Endothelial cell of umbilical vein (primary cell): ENCODE measurements at regions not wholly inside any gene's neighbourhood (a gene's known extent, or its start where the extent isn't known, plus 50 kb on each side); places are given as distances from the start of the nearest gene placed in this dataset.

ENCODE experiments used
- BruUV-seq: library from RNA; stranded (reverse); fragments of 400-500 nt; replicated peaks from 2 replicates; lab custom pipeline; 2021; lab: Mats Ljungman, UMichigan
- CTCF ChIA-PET: fragments of 300-600, 350-600 bp; sonication (Branson Sonifier 250); formaldehyde crosslinking; loops from one replicate; lab custom pipeline; 2021; ENCODE audit warnings: antibody characterized with exemption, inconsistent platforms; lab: Charles Lee
- POLR2A ChIA-PET: fragments of 300-600, 350-600 bp; sonication (Branson Sonifier 250); formaldehyde crosslinking; loops from one replicate; lab custom pipeline; 2021; ENCODE audit warnings: antibody characterized with exemption, inconsistent platforms; lab: Charles Lee
- DNase-seq: peaks from one replicate; pipeline ENCODE4 v3.0.0-alpha.2; 2011; ENCODE audit warnings: low read depth, low spot score
- FAIRE-seq: peaks from 2 replicates; lab custom pipeline; 2011; peaks lifted over from hg19 to GRCh38; lab: Jason Lieb, UNC
- H2AFZ ChIP-seq: 2 replicates; pipeline ENCODE4 v1.6.0; 2012; ENCODE audit warnings: low read depth, low read length, control low read depth, inconsistent platforms
- H3K27ac ChIP-seq: 2 replicates; pipeline ENCODE4 v1.5.1; 2011; ENCODE audit warnings: low read depth, mild to moderate bottlenecking, control low read depth, low read length, moderate library complexity; ENCODE audit not compliant: insufficient read depth
- H3K27me3 ChIP-seq, 2 experiments: 2 replicates each; pipeline versions ENCODE4 v1.6.0 to v1.6.1; 2011; ENCODE audit warnings: low read length in 2 of 2, mixed read lengths in 1 of 2; ENCODE audit not compliant: control insufficient read depth in 2 of 2, insufficient read depth in 2 of 2
- H3K36me3 ChIP-seq, 2 experiments: 2 replicates in 1 of 2; 3 replicates in 1 of 2; pipeline ENCODE4 v1.5.1; 2011; ENCODE audit warnings: low read length in 2 of 2, mild to moderate bottlenecking in 1 of 2, moderate library complexity in 1 of 2; ENCODE audit not compliant: control insufficient read depth in 2 of 2, insufficient read depth in 2 of 2; ENCODE audit errors: extremely low read depth in 1 of 2
- H3K4me1 ChIP-seq: 3 replicates; pipeline ENCODE4 v1.5.1; 2011; ENCODE audit warnings: mild to moderate bottlenecking, low read length; ENCODE audit not compliant: control insufficient read depth, insufficient read depth; ENCODE audit errors: extremely low read depth
- H3K4me2 ChIP-seq: 2 replicates; pipeline ENCODE4 v1.6.1; 2011; ENCODE audit warnings: low read length, control low read depth, mixed read lengths; ENCODE audit not compliant: insufficient read depth
- H3K4me3 ChIP-seq, 3 experiments: fragments of 200-600 bp in 1 of 3; sonication (generic), shearing (Covaris generic) in 1 of 3; replicated peaks in 1 of 3; 2 replicates each; pipeline ENCODE4 v1.5.1; 2011 to 2016; ENCODE audit warnings: control low read depth in 3 of 3, low read length in 3 of 3, mild to moderate bottlenecking in 2 of 3, inconsistent platforms in 1 of 3, low read depth in 1 of 3, moderate library complexity in 1 of 3; ENCODE audit not compliant: insufficient read depth in 1 of 3
- H3K79me2 ChIP-seq: 2 replicates; pipeline ENCODE4 v1.6.0; 2012; ENCODE audit warnings: low read length, inconsistent platforms; ENCODE audit not compliant: control insufficient read depth, insufficient read depth
- H3K9ac ChIP-seq: replicated peaks from 2 replicates; pipeline ENCODE3; 2011; ENCODE audit warnings: low read length, control low read depth; ENCODE audit not compliant: insufficient read depth; ENCODE audit errors: extremely low read depth
- H3K9me1 ChIP-seq: replicated peaks from 3 replicates; pipeline ENCODE4 v1.6.0; 2011; ENCODE audit warnings: mild to moderate bottlenecking, low read length; ENCODE audit not compliant: control insufficient read depth, insufficient read depth; ENCODE audit errors: extremely low read depth
- H3K9me3 ChIP-seq: replicated peaks from 2 replicates; pipeline ENCODE4 v1.5.1; 2012; ENCODE audit warnings: low read length, inconsistent platforms; ENCODE audit not compliant: control insufficient read depth, insufficient read depth
- H4K20me1 ChIP-seq: replicated peaks from 2 replicates; pipeline ENCODE3; 2011; ENCODE audit warnings: mild to moderate bottlenecking, low read length; ENCODE audit not compliant: control insufficient read depth, insufficient read depth; ENCODE audit errors: extremely low read depth
- CTCF ChIP-seq, 2 donors: IDR thresholded peaks; 1 replicate in 1 of 2; 2 replicates in 1 of 2; pipeline ENCODE4 v1.5.1; 2011; ENCODE audit warnings: low read length in 2 of 2, mild to moderate bottlenecking in 2 of 2, moderate library complexity in 2 of 2, control low read depth in 1 of 2, inconsistent platforms in 1 of 2, low read depth in 1 of 2; ENCODE audit not compliant: insufficient read depth in 1 of 2; ENCODE audit errors: extremely low read depth in 1 of 2
- EZH2 ChIP-seq: IDR thresholded peaks from 2 replicates; pipeline ENCODE4 v1.6.1; 2012; ENCODE audit warnings: borderline replicate concordance, low read depth, mild to moderate bottlenecking, moderate library complexity, low read length, inconsistent platforms; ENCODE audit not compliant: severe bottlenecking
- FOS ChIP-seq: IDR thresholded peaks from 2 replicates; pipeline ENCODE4 v1.6.1; 2011; ENCODE audit warnings: mild to moderate bottlenecking, low read length, moderate library complexity, borderline replicate concordance; ENCODE audit not compliant: insufficient read depth
- GATA2 ChIP-seq: IDR thresholded peaks from 2 replicates; pipeline ENCODE4 v1.7.0; 2011; ENCODE audit warnings: low read depth, mild to moderate bottlenecking, moderate library complexity, mixed read lengths, low read length; ENCODE audit not compliant: insufficient read length, insufficient read depth
- JUN ChIP-seq: IDR thresholded peaks from 2 replicates; pipeline ENCODE4 v1.6.1; 2011; ENCODE audit warnings: borderline replicate concordance, low read depth; ENCODE audit not compliant: insufficient read length, insufficient read depth
- MAX ChIP-seq: IDR thresholded peaks from 2 replicates; pipeline ENCODE4 v1.6.1; 2011; ENCODE audit not compliant: insufficient read depth, insufficient read length
- MYC ChIP-seq: IDR thresholded peaks from one replicate; pipeline ENCODE4 v1.6.1; 2011; ENCODE audit warnings: mild to moderate bottlenecking, low read depth, low read length
- POLR2A ChIP-seq: IDR thresholded peaks from 2 replicates; pipeline ENCODE4 v1.6.1; 2012; ENCODE audit warnings: low read depth, mild to moderate bottlenecking, control low read depth, low read length
- POLR2AphosphoS5 ChIP-seq: IDR thresholded peaks from 2 replicates; pipeline ENCODE4 v1.6.1; 2012; ENCODE audit warnings: low read depth, mild to moderate bottlenecking, control low read depth, low read length, moderate library complexity; ENCODE audit not compliant: insufficient read depth
- dilution Hi-C: fragments of 300-500 bp; cut with MboI; formaldehyde crosslinking; loops from one replicate; pipeline ENCODE4 v1.15.0; 2019; ENCODE audit warnings: low sequenced_read_pairs; ENCODE audit not compliant: extremely low pct_ligation_motif_present
- intact Hi-C: fragments of 100-400 bp; cut with micrococcal nuclease; formaldehyde crosslinking; loops from one replicate; pipeline ENCODE4 v1.10.0; 2022

- no peak overlapping the region for H3K4me3 ChIP-seq
- no peaks in the 10 kb centered on the region for H3K36me3 ChIP-seq
- FAIRE-seq (no peak), DNase-seq (no peak)
- intact Hi-C loops (loop anchor here (5.0 kb wide), 1 partner anchor 317 kb away; no protein-coding TSS in a partner anchor), dilution Hi-C loops (no loop called here)
- H3K27me3 ChIP-seq, result no peaks in the 10 kb centered on the region
- BruUV-seq, result no TSS peak
- no peaks in the 10 kb centered on the region for H4K20me1 ChIP-seq
- H2AFZ ChIP-seq, result no peak overlapping the region
- H3K79me2 ChIP-seq, result no peaks in the 10 kb centered on the region
- no peak for TF ChIP-seq EZH2
- no peak for TF ChIP-seq POLR2A
- TF ChIP-seq MYC, result no peak
- no peak for TF ChIP-seq FOS
- TF ChIP-seq CTCF (IDR thresholded peaks at IDR 0.05; ENCODE audit: extremely low read depth in 1 of 2, insufficient read depth in 1 of 2, low read depth in 1 of 2, low read length in 2 of 2), result no peak
- TF ChIP-seq JUN, result no peak
- TF ChIP-seq POLR2AphosphoS5, result no peak
- no peak for TF ChIP-seq GATA2
- no peak for TF ChIP-seq MAX
- no peak overlapping the region for H3K4me2 ChIP-seq
- no peak overlapping the region for H3K9ac ChIP-seq
- H3K9me3 ChIP-seq, result no peaks in the 10 kb centered on the region
- H3K9me1 ChIP-seq, result no peaks in the 10 kb centered on the region
- H3K4me1 ChIP-seq, result no peaks in the 10 kb centered on the region
- ChIA-PET POLR2A (no interaction called here), CTCF (no interaction called here)
- no peak overlapping the region for H3K27ac ChIP-seq
These were observed 225.3 kb downstream of the TPBG start for GRCh38 chr6:82588859-82589412.
